ENCODE measurements at regions not wholly inside any gene's neighbourhood (a gene's known extent, or its start where the extent isn't known, plus 50 kb on each side); places are given as distances from the start of the nearest gene placed in this dataset.

DNA sequence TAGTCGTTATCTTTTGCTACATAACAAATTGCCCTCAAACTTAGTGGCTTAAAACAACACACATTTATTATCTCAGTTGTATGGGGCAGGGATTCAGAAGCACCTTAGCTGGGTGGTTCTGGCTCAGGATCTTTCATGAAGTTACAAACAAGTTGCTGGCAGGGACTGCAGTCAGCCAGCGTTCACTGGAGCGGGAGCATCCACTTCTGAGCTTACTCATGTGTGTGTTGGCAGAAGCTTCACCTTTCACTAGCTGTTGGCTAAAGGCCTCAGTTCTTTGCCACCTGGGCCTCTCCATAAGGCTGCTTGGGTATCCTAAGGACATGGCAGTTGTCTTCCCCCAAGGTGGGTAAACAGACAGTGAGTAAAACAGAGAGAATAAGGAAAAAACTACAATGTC is 365.7 kb downstream of the RPS29 start:
- Histone ChIP-seq H3K9me2 (ENCODE audit: insufficient read depth) (no peaks in the 10 kb centered on the region), H3K27ac (ENCODE audit: low read depth, low read length) (no peak overlapping the region), H3K4me3 (replicated peaks in 1 of 2; ENCODE audit: low read depth in 1 of 2, low read length in 2 of 2) (no peak overlapping the region), H3K27me3 (ENCODE audit: insufficient read depth, low read length) (no peaks in the 10 kb centered on the region), H3K4me1 (ENCODE audit: control insufficient read depth in 1 of 2, insufficient read depth in 2 of 2, low read length in 2 of 2) (no peaks in the 10 kb centered on the region), H3K4me2 (ENCODE audit: low read length) (no peak overlapping the region), H3K79me2 (ENCODE audit: insufficient read depth, low read length) (no peaks in the 10 kb centered on the region), H3K9me3 (ENCODE audit: control insufficient read depth in 1 of 2, insufficient read depth in 1 of 2, low read depth in 1 of 2, low read length in 2 of 2) (no peaks in the 10 kb centered on the region), H4K20me1 (ENCODE audit: insufficient read depth) (no peaks in the 10 kb centered on the region), H3K9ac (ENCODE audit: low read length) (no peak overlapping the region), H2AFZ (ENCODE audit: low read depth, low read length, poor library complexity, severe bottlenecking) (no peak overlapping the region), H3K36me3 (ENCODE audit: control insufficient read depth in 1 of 2, insufficient read depth in 2 of 2, low read length in 2 of 2) (no peaks in the 10 kb centered on the region)
- DNase-seq (ENCODE audit: low read depth, low spot score) = no peak
- no peak for ATAC-seq
- intact Hi-C loops (cut with micrococcal nuclease) = no loop called here
- POLR2A ChIA-PET = no interaction called here
- BruUV-seq (replicated peaks) = no TSS peak
- no peak for TF ChIP-seq JUND (IDR thresholded peaks at IDR 0.05)
- no peak for TF ChIP-seq CBX3 (IDR thresholded peaks at IDR 0.05; ENCODE audit: low read depth)
- TF ChIP-seq EGR1 (IDR thresholded peaks at IDR 0.05; ENCODE audit: low read depth) = no peak
- no peak for TF ChIP-seq SP1 (IDR thresholded peaks at IDR 0.05; ENCODE audit: low read depth)
- TF ChIP-seq EZH2 (IDR thresholded peaks at IDR 0.05) = no peak
- TF ChIP-seq POLR2AphosphoS5 (IDR thresholded peaks at IDR 0.05; ENCODE audit: low read depth, low read length) = no peak
- no peak for TF ChIP-seq REST (IDR thresholded peaks at IDR 0.05; ENCODE audit: low read depth)
- no peak for TF ChIP-seq CTCF (IDR thresholded peaks at IDR 0.05 in 2 of 3, conservative IDR thresholded peaks at IDR 0.05 in 1 of 3; ENCODE audit: borderline replicate concordance in 1 of 3, insufficient read depth in 1 of 3, low read depth in 2 of 3, low read length in 2 of 3)
- TF ChIP-seq RAD21 (IDR thresholded peaks at IDR 0.05; ENCODE audit: low read depth) = no peak
- no peak for TF ChIP-seq EZH2phosphoT487 (IDR thresholded peaks at IDR 0.05; ENCODE audit: borderline replicate concordance)
- TF ChIP-seq ZFX (IDR thresholded peaks at IDR 0.05) = no peak
- TF ChIP-seq ATF3 (IDR thresholded peaks at IDR 0.05) = no peak
- TF ChIP-seq, protein P1, sequence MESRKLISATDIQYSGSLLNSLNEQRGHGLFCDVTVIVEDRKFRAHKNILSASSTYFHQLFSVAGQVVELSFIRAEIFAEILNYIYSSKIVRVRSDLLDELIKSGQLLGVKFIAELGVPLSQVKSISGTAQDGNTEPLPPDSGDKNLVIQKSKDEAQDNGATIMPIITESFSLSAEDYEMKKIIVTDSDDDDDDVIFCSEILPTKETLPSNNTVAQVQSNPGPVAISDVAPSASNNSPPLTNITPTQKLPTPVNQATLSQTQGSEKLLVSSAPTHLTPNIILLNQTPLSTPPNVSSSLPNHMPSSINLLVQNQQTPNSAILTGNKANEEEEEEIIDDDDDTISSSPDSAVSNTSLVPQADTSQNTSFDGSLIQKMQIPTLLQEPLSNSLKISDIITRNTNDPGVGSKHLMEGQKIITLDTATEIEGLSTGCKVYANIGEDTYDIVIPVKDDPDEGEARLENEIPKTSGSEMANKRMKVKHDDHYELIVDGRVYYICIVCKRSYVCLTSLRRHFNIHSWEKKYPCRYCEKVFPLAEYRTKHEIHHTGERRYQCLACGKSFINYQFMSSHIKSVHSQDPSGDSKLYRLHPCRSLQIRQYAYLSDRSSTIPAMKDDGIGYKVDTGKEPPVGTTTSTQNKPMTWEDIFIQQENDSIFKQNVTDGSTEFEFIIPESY (IDR thresholded peaks at IDR 0.05; ENCODE audit: extremely low read depth, insufficient replicate concordance, low read length) = no peak
- TF ChIP-seq YY1 (IDR thresholded peaks at IDR 0.05; ENCODE audit: extremely low read depth, insufficient replicate concordance, low read depth, low read length) = no peak
- TF ChIP-seq SRF (IDR thresholded peaks at IDR 0.05; ENCODE audit: low read depth) = no peak
- TF ChIP-seq FOSL1 (IDR thresholded peaks at IDR 0.05; ENCODE audit: low read depth) = no peak
- no peak for TF ChIP-seq POLR2A (IDR thresholded peaks at IDR 0.05; ENCODE audit: borderline replicate concordance, extremely low read depth, insufficient read depth, insufficient read length)
- no peak for TF ChIP-seq ELF1 (IDR thresholded peaks at IDR 0.05; ENCODE audit: borderline replicate concordance, low read depth)
- TF ChIP-seq, protein P2, sequence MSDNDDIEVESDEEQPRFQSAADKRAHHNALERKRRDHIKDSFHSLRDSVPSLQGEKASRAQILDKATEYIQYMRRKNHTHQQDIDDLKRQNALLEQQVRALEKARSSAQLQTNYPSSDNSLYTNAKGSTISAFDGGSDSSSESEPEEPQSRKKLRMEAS (IDR thresholded peaks at IDR 0.05) = no peak
- CTCF ChIA-PET = no interaction called here
- RAD21 ChIA-PET (ENCODE audit: low non-redundant PET in 1 of 2, low total read pairs in 2 of 2, uncharacterized antibody in 2 of 2, unreplicated experiment in 2 of 2) = no interaction called here
